VCaP (cell line): ENCODE measurements at regions not wholly inside any gene's neighbourhood (a gene's known extent, or its start where the extent isn't known, plus 50 kb on each side); places are given as distances from the start of the nearest gene placed in this dataset.

Source experiments
- H3K27ac ChIP-seq: fragments of 450-650 bp; 2 replicates; pipeline ENCODE4 v1.5.1; 2017
- CTCF ChIP-seq: fragments of 450-650 bp; conservative IDR thresholded peaks from 2 replicates; pipeline ENCODE4 v1.5.1; 2017; ENCODE audit warnings: mild to moderate bottlenecking, moderate library complexity

GRCh38 chr11:23090659-23091058 is 230.4 kb upstream of the CCDC179 start:
- TF ChIP-seq CTCF, result no peak
- H3K27ac ChIP-seq, result no peak overlapping the region

- no peak for TF ChIP-seq CTCF
- no peak overlapping the region for H3K27ac ChIP-seq
These were observed 235.4 kb upstream of the CCDC179 start for GRCh38 chr11:23095650-23096189.

GRCh38 chr11:23097891-23098290 is 237.6 kb upstream of the CCDC179 start:
- no peak overlapping the region for H3K27ac ChIP-seq
- TF ChIP-seq CTCF, result no peak

GRCh38 chr11:23099256-23099655 is 239.0 kb upstream of the CCDC179 start:
- H3K27ac ChIP-seq, result no peak overlapping the region
- TF ChIP-seq CTCF, result no peak

GRCh38 chr11:23100726-23101125 is 240.5 kb upstream of the CCDC179 start:
- no peak overlapping the region for H3K27ac ChIP-seq
- no peak for TF ChIP-seq CTCF

GRCh38 chr11:23103416-23103815 is 243.1 kb upstream of the CCDC179 start:
- no peak for TF ChIP-seq CTCF
- H3K27ac ChIP-seq, result no peak overlapping the region

GRCh38 chr11:23111527-23111926 is 251.3 kb upstream of the CCDC179 start:
- H3K27ac ChIP-seq, result peak overlapping the region; percentile 78
- no peak for TF ChIP-seq CTCF

GRCh38 chr11:23112390-23112789 is 252.1 kb upstream of the CCDC179 start:
- TF ChIP-seq CTCF, result no peak
- H3K27ac ChIP-seq, result peak overlapping the region; percentile 78
